Loucy (cell line): ENCODE measurements at regions not wholly inside any gene's neighbourhood (a gene's known extent, or its start where the extent isn't known, plus 50 kb on each side); places are given as distances from the start of the nearest gene placed in this dataset.

ENCODE experiments used
- CTCF ChIP-seq: fragments of 200-600 bp; sonication (generic); conservative IDR thresholded peaks from 2 replicates; pipeline ENCODE4 v1.5.1; 2014; ENCODE audit warnings: mild to moderate bottlenecking, antibody characterized with exemption, low read length
- EZH2phosphoT487 ChIP-seq: fragments of 200-600 bp; IDR thresholded peaks from 2 replicates; pipeline ENCODE4 v1.6.1; 2018; ENCODE audit warnings: antibody characterized with exemption, mild to moderate bottlenecking, moderate library complexity, borderline replicate concordance

DNA sequence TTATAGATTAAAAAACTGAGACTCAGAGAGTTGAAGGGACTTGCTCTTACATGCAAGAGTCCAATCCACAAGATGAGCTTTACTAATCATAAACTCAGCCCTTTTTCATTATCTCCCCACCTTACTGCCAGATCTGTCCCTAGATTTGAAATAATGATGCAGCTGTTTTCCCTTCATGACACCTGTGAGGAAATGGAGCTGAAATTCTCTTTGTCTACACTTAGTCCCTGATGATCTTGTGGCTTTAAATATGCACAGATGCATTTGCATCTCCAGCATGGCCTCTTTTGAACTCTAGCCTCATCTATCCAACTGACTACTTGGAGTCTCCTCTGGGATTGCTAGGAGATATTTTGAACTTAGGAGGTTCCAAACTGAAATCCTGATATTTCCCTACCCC, 188.9 kb upstream of the AFF2 start:
- TF ChIP-seq CTCF (no peak), EZH2phosphoT487 (no peak)
